CD4-positive, alpha-beta T cell treated with Interleukin-17A for 1 hour (primary cell): ENCODE measurements at regions not wholly inside any gene's neighbourhood (a gene's known extent, or its start where the extent isn't known, plus 50 kb on each side); places are given as distances from the start of the nearest gene placed in this dataset.

ENCODE experiments used
- DNase-seq: peaks from one replicate; pipeline ENCODE4 v3.0.0-alpha.2; 2020

- no peak for DNase-seq
These were observed 55.5 kb upstream of the SLC8A1 start for GRCh38 chr2:40507432-40507831.

GRCh38 chr2:40510304-40510703 is 58.4 kb upstream of the SLC8A1 start:
- no peak for DNase-seq

- no peak for DNase-seq
These were observed 59.8 kb upstream of the SLC8A1 start for GRCh38 chr2:40511661-40512213.

- DNase-seq = no peak
These were observed 60.4 kb upstream of the SLC8A1 start for GRCh38 chr2:40512256-40512655.

GRCh38 chr2:40513201-40513600 is 61.3 kb upstream of the SLC8A1 start:
- no peak for DNase-seq

GRCh38 chr2:40516604-40517003 is 64.7 kb upstream of the SLC8A1 start:
- no peak for DNase-seq

- DNase-seq = no peak
These were observed 76.7 kb upstream of the SLC8A1 start for GRCh38 chr2:40528564-40528963.

GRCh38 chr2:40531359-40531758 is 79.5 kb upstream of the SLC8A1 start:
- no peak for DNase-seq

GRCh38 chr2:40534528-40534927 is 82.6 kb upstream of the SLC8A1 start:
- DNase-seq = no peak

- no peak for DNase-seq
These were observed 84.1 kb upstream of the SLC8A1 start for GRCh38 chr2:40535972-40536371.

- DNase-seq = no peak
These were observed 88.1 kb upstream of the SLC8A1 start for GRCh38 chr2:40540026-40540425.

GRCh38 chr2:40543381-40543780 is 91.5 kb upstream of the SLC8A1 start:
- no peak for DNase-seq

GRCh38 chr2:40544072-40544471 is 92.2 kb upstream of the SLC8A1 start:
- no peak for DNase-seq

GRCh38 chr2:40545645-40546044 is 93.8 kb upstream of the SLC8A1 start:
- DNase-seq = no peak

- no peak for DNase-seq
These were observed 94.7 kb upstream of the SLC8A1 start for GRCh38 chr2:40546439-40547191.

- DNase-seq = no peak
These were observed 96.6 kb upstream of the SLC8A1 start for GRCh38 chr2:40548521-40548920.

- no peak for DNase-seq
These were observed 98.2 kb upstream of the SLC8A1 start for GRCh38 chr2:40550085-40550484.

GRCh38 chr2:40551081-40551480 is 99.2 kb upstream of the SLC8A1 start:
- DNase-seq = no peak

GRCh38 chr2:40554665-40555294 is 102.9 kb upstream of the SLC8A1 start:
- DNase-seq = peak; percentile 42

- no peak for DNase-seq
These were observed 104.4 kb upstream of the SLC8A1 start for GRCh38 chr2:40556293-40556692.

- no peak for DNase-seq
These were observed 104.8 kb upstream of the SLC8A1 start for GRCh38 chr2:40556739-40557138.

- DNase-seq = no peak
These were observed 106.9 kb upstream of the SLC8A1 start for GRCh38 chr2:40558761-40559160.

GRCh38 chr2:40559175-40559574 is 107.3 kb upstream of the SLC8A1 start:
- no peak for DNase-seq

GRCh38 chr2:40564184-40564583 is 112.3 kb upstream of the SLC8A1 start:
- no peak for DNase-seq

- no peak for DNase-seq
These were observed 127.4 kb upstream of the SLC8A1 start for GRCh38 chr2:40579247-40579646.
